Stimulated activated CD8-positive, alpha-beta memory T cell treated with anti-CD3 and anti-CD28 coated beads, Interleukin-7, amount 100 ng/mL, for 24 hours (primary cell): ENCODE measurements at regions not wholly inside any gene's neighbourhood (a gene's known extent, or its start where the extent isn't known, plus 50 kb on each side); places are given as distances from the start of the nearest gene placed in this dataset.

ENCODE experiments used
- DNase-seq: peaks from one replicate; pipeline ENCODE4 v3.0.0-alpha.2; 2020; ENCODE audit warnings: low read depth

GRCh38 chrX:39832211-39832610 lies 265.5 kb downstream of the BCOR start:
- DNase-seq: no peak

- DNase-seq: no peak
These were observed 263.2 kb downstream of the BCOR start for GRCh38 chrX:39834600-39834999.

- no peak for DNase-seq
These were observed 262.5 kb downstream of the BCOR start for GRCh38 chrX:39835241-39835640.

- DNase-seq: no peak
These were observed 262.0 kb downstream of the BCOR start for GRCh38 chrX:39835776-39836175.

- DNase-seq: no peak
These were observed 260.8 kb downstream of the BCOR start for GRCh38 chrX:39836802-39837420.

- no peak for DNase-seq
These were observed 260.1 kb downstream of the BCOR start for GRCh38 chrX:39837688-39838087.

GRCh38 chrX:39839371-39839770 lies 258.4 kb downstream of the BCOR start:
- no peak for DNase-seq

- no peak for DNase-seq
These were observed 257.6 kb downstream of the BCOR start for GRCh38 chrX:39840133-39840532.

GRCh38 chrX:39840581-39841093 lies 257.1 kb downstream of the BCOR start:
- DNase-seq: no peak

- no peak for DNase-seq
These were observed 256.2 kb downstream of the BCOR start for GRCh38 chrX:39841604-39842003.

- DNase-seq: no peak
These were observed 255.3 kb downstream of the BCOR start for GRCh38 chrX:39842281-39842973.

GRCh38 chrX:39843318-39843717 lies 254.4 kb downstream of the BCOR start:
- no peak for DNase-seq

GRCh38 chrX:39845233-39845632 lies 252.5 kb downstream of the BCOR start:
- no peak for DNase-seq

GRCh38 chrX:39846460-39846859 lies 251.3 kb downstream of the BCOR start:
- no peak for DNase-seq

GRCh38 chrX:39848243-39848642 lies 249.5 kb downstream of the BCOR start:
- no peak for DNase-seq

GRCh38 chrX:39848900-39849299 lies 248.9 kb downstream of the BCOR start:
- no peak for DNase-seq

GRCh38 chrX:39850209-39850608 lies 247.5 kb downstream of the BCOR start:
- no peak for DNase-seq

- DNase-seq: no peak
These were observed 247.1 kb downstream of the BCOR start for GRCh38 chrX:39850630-39851152.

- no peak for DNase-seq
These were observed 245.9 kb downstream of the BCOR start for GRCh38 chrX:39851745-39852455.

GRCh38 chrX:39852491-39852890 lies 245.3 kb downstream of the BCOR start:
- DNase-seq: no peak

GRCh38 chrX:39853417-39854030 lies 244.2 kb downstream of the BCOR start:
- DNase-seq: no peak
